Stimulated activated naive CD4-positive, alpha-beta T cell (primary cell): ENCODE measurements at regions not wholly inside any gene's neighbourhood (a gene's known extent, or its start where the extent isn't known, plus 50 kb on each side); places are given as distances from the start of the nearest gene placed in this dataset.

Source experiments
- DNase-seq, 6 experiments: peaks; one replicate each; lab custom pipeline; 2025; lab: John Stamatoyannopoulos, UW

GRCh38 chr4:63492515-63492914 lies 916.7 kb downstream of the TECRL start:
- no peak for DNase-seq

GRCh38 chr4:63464393-63464792 lies 944.9 kb downstream of the TECRL start:
- DNase-seq = no peak

GRCh38 chr4:63460075-63460474 lies 949.2 kb downstream of the TECRL start:
- DNase-seq = no peak

- no peak for DNase-seq
Measured at GRCh38 chr4:63459329-63459728, 949.9 kb downstream of the TECRL start.

- no peak for DNase-seq
Measured at GRCh38 chr4:63458010-63458409, 951.2 kb downstream of the TECRL start.

- DNase-seq = no peak
Measured at GRCh38 chr4:63440236-63440635, 969.0 kb downstream of the TECRL start.

GRCh38 chr4:63430105-63430504 lies 979.1 kb downstream of the TECRL start:
- DNase-seq = no peak

GRCh38 chr4:63396269-63396668 lies 1013.0 kb downstream of the TECRL start:
- DNase-seq = no peak

- DNase-seq = no peak
Measured at GRCh38 chr4:63393544-63393943, 1015.7 kb downstream of the TECRL start.

- DNase-seq = no peak
Measured at GRCh38 chr4:63379750-63380522, 1029.3 kb downstream of the TECRL start.

- DNase-seq = no peak
Measured at GRCh38 chr4:63371001-63371400, 1038.2 kb downstream of the TECRL start.

GRCh38 chr4:63361628-63362027 lies 1047.6 kb downstream of the TECRL start:
- DNase-seq = no peak

- DNase-seq = no peak
Measured at GRCh38 chr4:63361066-63361465, 1048.2 kb downstream of the TECRL start.

GRCh38 chr4:63349674-63350025 lies 1059.6 kb downstream of the TECRL start:
- no peak for DNase-seq

GRCh38 chr4:63348735-63349673 lies 1060.2 kb downstream of the TECRL start:
- no peak for DNase-seq

- DNase-seq = no peak
Measured at GRCh38 chr4:63325140-63325539, 1084.1 kb downstream of the TECRL start.

GRCh38 chr4:63316633-63317032 lies 1092.6 kb downstream of the TECRL start:
- DNase-seq = no peak

GRCh38 chr4:63315651-63316050 lies 1093.6 kb downstream of the TECRL start:
- no peak for DNase-seq

GRCh38 chr4:63308697-63309096 lies 1100.6 kb downstream of the TECRL start:
- no peak for DNase-seq

- no peak for DNase-seq
Measured at GRCh38 chr4:63302792-63303191, 1106.5 kb downstream of the TECRL start.

GRCh38 chr4:63302078-63302477 lies 1107.2 kb downstream of the TECRL start:
- no peak for DNase-seq

GRCh38 chr4:63296773-63297172 lies 1112.5 kb downstream of the TECRL start:
- no peak for DNase-seq

- no peak for DNase-seq
Measured at GRCh38 chr4:63275491-63275890, 1133.8 kb downstream of the TECRL start.
